H1 (cell line): ENCODE measurements at regions not wholly inside any gene's neighbourhood (a gene's known extent, or its start where the extent isn't known, plus 50 kb on each side); places are given as distances from the start of the nearest gene placed in this dataset.

Experiments used
- ATF3 ChIP-seq: IDR thresholded peaks from 2 replicates; pipeline ENCODE4 v1.6.1; 2011; ENCODE audit warnings: low read depth, mild to moderate bottlenecking, low read length; ENCODE audit not compliant: insufficient read depth
- BRCA1 ChIP-seq: IDR thresholded peaks from 2 replicates; pipeline ENCODE4 v1.6.1; 2012; ENCODE audit warnings: low read depth, low read length, improper control_type of control experiment
- CHD7 ChIP-seq: fragments of 300-600 bp; sonication (generic); IDR thresholded peaks from 2 replicates; pipeline ENCODE4 v1.7.1; 2012; ENCODE audit warnings: low read length, moderate library complexity, mild to moderate bottlenecking, inconsistent platforms; ENCODE audit not compliant: insufficient replicate concordance
- MAX ChIP-seq: IDR thresholded peaks from 2 replicates; pipeline ENCODE4 v1.6.1; 2012; ENCODE audit warnings: inconsistent platforms
- POLR2A ChIP-seq, 2 experiments: IDR thresholded peaks; 1 replicate in 1 of 2; 2 replicates in 1 of 2; pipeline ENCODE4 v1.6.1; 2011; ENCODE audit warnings: low read depth in 2 of 2, low read length in 2 of 2, mild to moderate bottlenecking in 2 of 2; ENCODE audit errors: control extremely low read depth in 1 of 2
- TEAD4 ChIP-seq: IDR thresholded peaks from 2 replicates; pipeline ENCODE4 v1.6.1; 2012; ENCODE audit warnings: low read depth, low read length, inconsistent platforms, mixed read lengths

GRCh38 chr16:51543971-51544370 is 392.9 kb upstream of the SALL1 start (continued):
- TF ChIP-seq BRCA1 (no peak), MAX (no peak), CHD7 (no peak), TEAD4 (no peak), ATF3 (no peak), POLR2A (IDR thresholded peaks at IDR 0.05; ENCODE audit: control extremely low read depth in 1 of 2, low read depth in 2 of 2, low read length in 2 of 2) (no peak)
